LNCaP clone FGC (cell line): ENCODE measurements at regions not wholly inside any gene's neighbourhood (a gene's known extent, or its start where the extent isn't known, plus 50 kb on each side); places are given as distances from the start of the nearest gene placed in this dataset.

Source experiments
- DNase-seq: peaks from one replicate; pipeline ENCODE4 v3.0.0-alpha.2; 2011; ENCODE audit warnings: low read depth
- H3K4me3 ChIP-seq: 2 replicates; pipeline ENCODE4 v1.5.1; 2011; ENCODE audit warnings: mild to moderate bottlenecking, low read depth, low read length, control low read depth
- CTCF ChIP-seq: IDR thresholded peaks from 2 replicates; pipeline ENCODE4 v1.5.1; 2012; ENCODE audit warnings: mild to moderate bottlenecking; ENCODE audit not compliant: control insufficient read depth, insufficient read depth; ENCODE audit errors: extremely low read depth

GRCh38 chr9:30661925-30662324, 1722.5 kb upstream of the ACO1 start:
- DNase-seq: no peak
- TF ChIP-seq CTCF: no peak
- H3K4me3 ChIP-seq: no peak overlapping the region

GRCh38 chr9:30670805-30671562, 1713.5 kb upstream of the ACO1 start:
- H3K4me3 ChIP-seq: no peak overlapping the region
- TF ChIP-seq CTCF: no peak
- no peak for DNase-seq

- no peak overlapping the region for H3K4me3 ChIP-seq
- TF ChIP-seq CTCF: no peak
- no peak for DNase-seq
Observed at GRCh38 chr9:30673132-30673531, 1711.3 kb upstream of the ACO1 start.

GRCh38 chr9:30676651-30677050, 1707.8 kb upstream of the ACO1 start:
- no peak for TF ChIP-seq CTCF
- H3K4me3 ChIP-seq: no peak overlapping the region
- no peak for DNase-seq

GRCh38 chr9:30677221-30677620, 1707.2 kb upstream of the ACO1 start:
- DNase-seq: no peak
- no peak overlapping the region for H3K4me3 ChIP-seq
- TF ChIP-seq CTCF: no peak

GRCh38 chr9:30688801-30689200, 1695.6 kb upstream of the ACO1 start:
- H3K4me3 ChIP-seq: no peak overlapping the region
- DNase-seq: no peak
- TF ChIP-seq CTCF: no peak

- H3K4me3 ChIP-seq: no peak overlapping the region
- no peak for DNase-seq
- no peak for TF ChIP-seq CTCF
Observed at GRCh38 chr9:30697958-30698357, 1686.5 kb upstream of the ACO1 start.
